GM18951 (cell line): ENCODE measurements at regions not wholly inside any gene's neighbourhood (a gene's known extent, or its start where the extent isn't known, plus 50 kb on each side); places are given as distances from the start of the nearest gene placed in this dataset.

ENCODE experiments used
- POLR2A ChIP-seq: IDR thresholded peaks from 4 replicates; pipeline ENCODE4 v1.6.1; 2011; ENCODE audit warnings: mild to moderate bottlenecking; ENCODE audit not compliant: insufficient read length, insufficient read depth; ENCODE audit errors: extremely low read depth
- in situ Hi-C: fragments of 300-500 bp; cut with MboI; formaldehyde crosslinking; loops from one replicate; pipeline ENCODE4 v1.12.0; 2022; ENCODE audit warnings: low sequenced_read_pairs, mixed read lengths, inconsistent platforms; ENCODE audit not compliant: unreplicated experiment

- in situ Hi-C loops: no loop called here
- TF ChIP-seq POLR2A: no peak
Measured at GRCh38 chr4:14180166-14180565, 552.6 kb upstream of the BOD1L1 start.

- no peak for TF ChIP-seq POLR2A
- in situ Hi-C loops: no loop called here
Measured at GRCh38 chr4:14180983-14181601, 553.6 kb upstream of the BOD1L1 start.

- in situ Hi-C loops: no loop called here
- TF ChIP-seq POLR2A: no peak
Measured at GRCh38 chr4:14182148-14182547, 554.6 kb upstream of the BOD1L1 start.

GRCh38 chr4:14184265-14184664 lies 556.7 kb upstream of the BOD1L1 start:
- no peak for TF ChIP-seq POLR2A
- in situ Hi-C loops: no loop called here

GRCh38 chr4:14184767-14185166 lies 557.2 kb upstream of the BOD1L1 start:
- TF ChIP-seq POLR2A: no peak
- in situ Hi-C loops: no loop called here

GRCh38 chr4:14188214-14188613 lies 560.7 kb upstream of the BOD1L1 start:
- TF ChIP-seq POLR2A: no peak
- in situ Hi-C loops: no loop called here

- no peak for TF ChIP-seq POLR2A
- in situ Hi-C loops: no loop called here
Measured at GRCh38 chr4:14193601-14194000, 566.1 kb upstream of the BOD1L1 start.

- in situ Hi-C loops: no loop called here
Measured at GRCh38 chr4:14196131-14196530, 568.6 kb upstream of the BOD1L1 start.

GRCh38 chr4:14215116-14215770 lies 587.7 kb upstream of the BOD1L1 start:
- no peak for TF ChIP-seq POLR2A
- in situ Hi-C loops: no loop called here

More at GRCh38 chr4:14196131-14196530, 568.6 kb upstream of the BOD1L1 start:
- no peak for TF ChIP-seq POLR2A

- in situ Hi-C loops: no loop called here
- no peak for TF ChIP-seq POLR2A
Measured at GRCh38 chr4:14217401-14217800, 589.9 kb upstream of the BOD1L1 start.

- no peak for TF ChIP-seq POLR2A
- in situ Hi-C loops: no loop called here
Measured at GRCh38 chr4:14218641-14219040, 591.1 kb upstream of the BOD1L1 start.

GRCh38 chr4:14221176-14221575 lies 593.7 kb upstream of the BOD1L1 start:
- TF ChIP-seq POLR2A: no peak
- in situ Hi-C loops: no loop called here

GRCh38 chr4:14222377-14223029 lies 595.0 kb upstream of the BOD1L1 start:
- in situ Hi-C loops: no loop called here
- no peak for TF ChIP-seq POLR2A

- in situ Hi-C loops: no loop called here
- TF ChIP-seq POLR2A: no peak
Measured at GRCh38 chr4:14223461-14223860, 595.9 kb upstream of the BOD1L1 start.
